Osteocyte (in vitro differentiated cells): ENCODE measurements at regions not wholly inside any gene's neighbourhood (a gene's known extent, or its start where the extent isn't known, plus 50 kb on each side); places are given as distances from the start of the nearest gene placed in this dataset.

Experiments used
- DNase-seq: peaks from one replicate; pipeline ENCODE4 v3.0.0; 2021; ENCODE audit warnings: mixed read lengths; ENCODE audit not compliant: unreplicated experiment; ENCODE audit errors: extremely low spot score
- H3K27ac Mint-ChIP-seq: one replicate; pipeline ENCODE4 v1.8.0; 2021; ENCODE audit warnings: mild to moderate bottlenecking, mixed read lengths; ENCODE audit not compliant: unreplicated experiment
- H3K27me3 Mint-ChIP-seq: one replicate; pipeline ENCODE4 v1.8.0; 2021; ENCODE audit warnings: mixed read lengths; ENCODE audit not compliant: unreplicated experiment
- H3K36me3 Mint-ChIP-seq: one replicate; pipeline ENCODE4 v1.8.0; 2021; ENCODE audit warnings: mixed read lengths; ENCODE audit not compliant: unreplicated experiment
- H3K4me1 Mint-ChIP-seq: one replicate; pipeline ENCODE4 v1.8.0; 2021; ENCODE audit warnings: mixed read lengths; ENCODE audit not compliant: unreplicated experiment
- H3K4me3 Mint-ChIP-seq: one replicate; pipeline ENCODE4 v1.8.0; 2021; ENCODE audit warnings: mild to moderate bottlenecking, moderate library complexity, mixed read lengths; ENCODE audit not compliant: unreplicated experiment
- H3K9me3 Mint-ChIP-seq: one replicate; pipeline ENCODE4 v1.8.0; 2021; ENCODE audit warnings: mixed read lengths; ENCODE audit not compliant: unreplicated experiment
- CTCF ChIP-seq: fragments of 200-600 bp; sonication (generic); IDR thresholded peaks from 2 replicates; pipeline ENCODE4 v1.5.0; 2021; ENCODE audit warnings: antibody characterized with exemption, mild to moderate bottlenecking, moderate library complexity

GRCh38 chr4:177161781-177162180 is 147.9 kb upstream of the NEIL3 start:
- no peak for TF ChIP-seq CTCF

GRCh38 chr4:177163532-177163931 is 146.1 kb upstream of the NEIL3 start:
- TF ChIP-seq CTCF: no peak
- Mint-ChIP-seq H3K27me3 (peaks cover 23% of the 10 kb centered on the region), H3K27ac (no peak overlapping the region), H3K4me1 (no peaks in the 10 kb centered on the region), H3K9me3 (no peaks in the 10 kb centered on the region), H3K36me3 (no peaks in the 10 kb centered on the region), H3K4me3 (no peak overlapping the region)
- no peak for DNase-seq

More at GRCh38 chr4:177161781-177162180, 147.9 kb upstream of the NEIL3 start:
- H3K36me3 Mint-ChIP-seq: no peaks in the 10 kb centered on the region
- H3K4me1 Mint-ChIP-seq: no peaks in the 10 kb centered on the region
- DNase-seq: no peak
- H3K27me3 Mint-ChIP-seq: peaks cover 27% of the 10 kb centered on the region
- H3K27ac Mint-ChIP-seq: no peak overlapping the region
- H3K4me3 Mint-ChIP-seq: no peak overlapping the region
- H3K9me3 Mint-ChIP-seq: no peaks in the 10 kb centered on the region

- H3K4me1 Mint-ChIP-seq: peaks cover 4% of the 10 kb centered on the region
- H3K27me3 Mint-ChIP-seq: peaks cover 5% of the 10 kb centered on the region
- no peak overlapping the region for H3K4me3 Mint-ChIP-seq
- no peaks in the 10 kb centered on the region for H3K9me3 Mint-ChIP-seq
- DNase-seq: no peak
- no peak for TF ChIP-seq CTCF
- H3K36me3 Mint-ChIP-seq: no peaks in the 10 kb centered on the region
- H3K27ac Mint-ChIP-seq: no peak overlapping the region
Measured at GRCh38 chr4:177171588-177171987, 138.1 kb upstream of the NEIL3 start.

GRCh38 chr4:177175473-177175872 is 134.2 kb upstream of the NEIL3 start:
- no peak for TF ChIP-seq CTCF
- no peak for DNase-seq
- Mint-ChIP-seq H3K4me3 (no peak overlapping the region), H3K4me1 (peaks cover 10% of the 10 kb centered on the region), H3K9me3 (no peaks in the 10 kb centered on the region), H3K27ac (no peak overlapping the region), H3K36me3 (no peaks in the 10 kb centered on the region), H3K27me3 (peaks cover 3% of the 10 kb centered on the region)

GRCh38 chr4:177177541-177178081 is 132.1 kb upstream of the NEIL3 start:
- Mint-ChIP-seq H3K4me3 (no peak overlapping the region), H3K9me3 (no peaks in the 10 kb centered on the region), H3K27ac (no peak overlapping the region), H3K4me1 (peaks cover 10% of the 10 kb centered on the region), H3K36me3 (no peaks in the 10 kb centered on the region), H3K27me3 (peaks cover 3% of the 10 kb centered on the region)
- TF ChIP-seq CTCF: no peak
- DNase-seq: no peak
